Left cardiac atrium (tissue), 4 donors: ENCODE measurements at regions not wholly inside any gene's neighbourhood (a gene's known extent, or its start where the extent isn't known, plus 50 kb on each side); places are given as distances from the start of the nearest gene placed in this dataset.
"Not testable (repeated sequence)": the region's sequence is repeated elsewhere in the genome, so short reads cannot be mapped to it uniquely, and the experiment has no call there.

ENCODE experiments used
- ATAC-seq, 2 donors: fragments of 200-7000 bp; cut with Tn5 transposase; one replicate each; pipeline ENCODE4 v1.9.1; 2020; ENCODE audit warnings: mild to moderate bottlenecking in 2 of 2, moderate library complexity in 2 of 2
- DNase-seq: peaks from one replicate; pipeline ENCODE4 v3.0.0-alpha.2; 2020
- intact Hi-C, 2 donors: fragments of 100-400 bp; cut with DNase I; formaldehyde crosslinking; loops; one replicate each; pipeline versions ENCODE4 v1.14.1 to v1.15.1; 2022 to 2023
- donor health status: DM: no; HTN: yes; CAD: no.
- donor health status: DM: no; HTN: yes; CAD: no; lungs with severe emphysema.
- donor health status: DM: yes; HTN: yes; CAD: no.
- donor health status: Dilated cardiomyopathy.

- intact Hi-C loops: no loop called here
- DNase-seq (no peak), ATAC-seq (no peak)
Observed at GRCh38 chr22:49392841-49393510, 434.7 kb downstream of the BRD1 start.

GRCh38 chr22:49392247-49392646, 435.4 kb downstream of the BRD1 start:
- no peak for ATAC-seq
- intact Hi-C loops: no loop called here
- DNase-seq: no peak

GRCh38 chr22:49391436-49391835, 436.2 kb downstream of the BRD1 start:
- intact Hi-C loops: no loop called here
- no peak for DNase-seq

GRCh38 chr22:49390954-49391353, 436.7 kb downstream of the BRD1 start:
- DNase-seq: no peak
- no peak for ATAC-seq
- intact Hi-C loops: no loop called here

More at GRCh38 chr22:49391436-49391835, 436.2 kb downstream of the BRD1 start:
- ATAC-seq: no peak

GRCh38 chr22:49383909-49384308, 443.8 kb downstream of the BRD1 start:
- DNase-seq, ATAC-seq, intact Hi-C loops: not testable (repeated sequence)

GRCh38 chr22:49382451-49382735, 445.3 kb downstream of the BRD1 start:
- intact Hi-C loops: no loop called here

GRCh38 chr22:49381595-49382450, 445.9 kb downstream of the BRD1 start:
- intact Hi-C loops: no loop called here
- ATAC-seq: no peak
- no peak for DNase-seq

More at GRCh38 chr22:49382451-49382735, 445.3 kb downstream of the BRD1 start:
- no peak for DNase-seq
- ATAC-seq: no peak

GRCh38 chr22:49380828-49381114, 446.9 kb downstream of the BRD1 start:
- ATAC-seq (no peak), DNase-seq (no peak)
- intact Hi-C loops: no loop called here

- DNase-seq (no peak), ATAC-seq (no peak)
- intact Hi-C loops: no loop called here
Observed at GRCh38 chr22:49380095-49380827, 447.4 kb downstream of the BRD1 start.

- intact Hi-C loops: no loop called here
- no peak for DNase-seq
Observed at GRCh38 chr22:49377306-49377705, 450.4 kb downstream of the BRD1 start.

GRCh38 chr22:49373801-49374226, 453.9 kb downstream of the BRD1 start:
- ATAC-seq (no peak), DNase-seq (no peak)
- intact Hi-C loops: no loop called here

More at GRCh38 chr22:49377306-49377705, 450.4 kb downstream of the BRD1 start:
- no peak for ATAC-seq

GRCh38 chr22:49373289-49373666, 454.4 kb downstream of the BRD1 start:
- ATAC-seq: no peak
- no peak for DNase-seq
- intact Hi-C loops: no loop called here

GRCh38 chr22:49372530-49373288, 455.0 kb downstream of the BRD1 start:
- ATAC-seq (no peak), DNase-seq (no peak)
- intact Hi-C loops: no loop called here

GRCh38 chr22:49372111-49372529, 455.6 kb downstream of the BRD1 start:
- no peak for ATAC-seq
- intact Hi-C loops: no loop called here
- no peak for DNase-seq

- intact Hi-C loops: no loop called here
- no peak for DNase-seq
- ATAC-seq: no peak
Observed at GRCh38 chr22:49371325-49372110, 456.2 kb downstream of the BRD1 start.

GRCh38 chr22:49370627-49371301, 456.9 kb downstream of the BRD1 start:
- intact Hi-C loops: no loop called here
- ATAC-seq (no peak), DNase-seq (no peak)

- DNase-seq (no peak), ATAC-seq (no peak)
- intact Hi-C loops: no loop called here
Observed at GRCh38 chr22:49369726-49370626, 457.7 kb downstream of the BRD1 start.
